ENCODE measurements at regions not wholly inside any gene's neighbourhood (a gene's known extent, or its start where the extent isn't known, plus 50 kb on each side); places are given as distances from the start of the nearest gene placed in this dataset.

- no peak for DNase-seq
These were observed 158.9 kb downstream of the TBXT start for GRCh38 chr6:166008441-166009369.

GRCh38 chr6:166007349-166008263, 160.0 kb downstream of the TBXT start:
- no peak for DNase-seq

GRCh38 chr6:166006900-166007301, 160.8 kb downstream of the TBXT start:
- no peak for DNase-seq

GRCh38 chr6:166005944-166006899, 161.4 kb downstream of the TBXT start:
- peak; percentile 12 for DNase-seq

GRCh38 chr6:166005401-166005943, 162.2 kb downstream of the TBXT start:
- no peak for DNase-seq

- no peak for DNase-seq
These were observed 162.8 kb downstream of the TBXT start for GRCh38 chr6:166004876-166005275.

GRCh38 chr6:166004471-166004870, 163.2 kb downstream of the TBXT start:
- DNase-seq, result no peak

- DNase-seq, result no peak
These were observed 164.1 kb downstream of the TBXT start for GRCh38 chr6:166003569-166003968.

- DNase-seq, result no peak
These were observed 166.3 kb downstream of the TBXT start for GRCh38 chr6:166001359-166001758.

GRCh38 chr6:165999279-165999678, 168.4 kb downstream of the TBXT start:
- DNase-seq, result no peak

- DNase-seq, result no peak
These were observed 169.6 kb downstream of the TBXT start for GRCh38 chr6:165998072-165998471.

- DNase-seq, result no peak
These were observed 176.3 kb downstream of the TBXT start for GRCh38 chr6:165991341-165991740.

GRCh38 chr6:165990216-165990615, 177.4 kb downstream of the TBXT start:
- no peak for DNase-seq

GRCh38 chr6:165988757-165989456, 178.7 kb downstream of the TBXT start:
- no peak for DNase-seq

- DNase-seq, result no peak
These were observed 179.3 kb downstream of the TBXT start for GRCh38 chr6:165988302-165988756.

GRCh38 chr6:165987483-165988301, 180.0 kb downstream of the TBXT start:
- no peak for DNase-seq

- DNase-seq, result no peak
These were observed 180.7 kb downstream of the TBXT start for GRCh38 chr6:165986914-165987482.

GRCh38 chr6:165986311-165986913, 181.2 kb downstream of the TBXT start:
- no peak for DNase-seq

GRCh38 chr6:165985806-165986299, 181.8 kb downstream of the TBXT start:
- no peak for DNase-seq

Data from NCI-H1417 treated with DMSO at 0.1 percent for 48 hours (cell line).